GM12873 (cell line): ENCODE measurements at regions not wholly inside any gene's neighbourhood (a gene's known extent, or its start where the extent isn't known, plus 50 kb on each side); places are given as distances from the start of the nearest gene placed in this dataset.

Source experiments
- TF ChIP-seq, protein P1 (sequence below): IDR thresholded peaks from 2 replicates; pipeline ENCODE4 v1.5.1; 2012; ENCODE audit warnings: low read depth, mild to moderate bottlenecking, moderate library complexity, low read length, control low read depth; ENCODE audit not compliant: insufficient read depth; ENCODE audit errors: missing control alignments

DNA sequence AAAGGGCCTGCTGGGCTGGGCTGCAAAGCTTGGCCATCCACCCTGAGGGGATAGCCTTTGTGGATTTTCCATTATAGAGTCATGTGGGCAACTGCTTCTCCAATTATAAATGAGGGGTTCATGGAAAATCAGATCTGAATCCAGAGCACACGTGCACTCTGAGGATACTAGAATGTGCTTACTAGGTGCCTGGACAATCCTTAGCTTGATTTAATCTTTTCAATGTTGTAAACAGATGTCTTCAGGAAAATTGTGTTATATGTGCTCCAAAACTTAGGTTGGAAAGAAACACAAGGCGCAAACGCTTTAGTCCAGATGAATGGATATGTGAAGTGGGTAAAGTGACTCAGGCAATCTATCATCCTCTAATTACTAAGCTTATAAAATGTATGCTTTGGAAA is 92.0 kb downstream of the SLC17A6 start:
- TF ChIP-seq, protein P1, sequence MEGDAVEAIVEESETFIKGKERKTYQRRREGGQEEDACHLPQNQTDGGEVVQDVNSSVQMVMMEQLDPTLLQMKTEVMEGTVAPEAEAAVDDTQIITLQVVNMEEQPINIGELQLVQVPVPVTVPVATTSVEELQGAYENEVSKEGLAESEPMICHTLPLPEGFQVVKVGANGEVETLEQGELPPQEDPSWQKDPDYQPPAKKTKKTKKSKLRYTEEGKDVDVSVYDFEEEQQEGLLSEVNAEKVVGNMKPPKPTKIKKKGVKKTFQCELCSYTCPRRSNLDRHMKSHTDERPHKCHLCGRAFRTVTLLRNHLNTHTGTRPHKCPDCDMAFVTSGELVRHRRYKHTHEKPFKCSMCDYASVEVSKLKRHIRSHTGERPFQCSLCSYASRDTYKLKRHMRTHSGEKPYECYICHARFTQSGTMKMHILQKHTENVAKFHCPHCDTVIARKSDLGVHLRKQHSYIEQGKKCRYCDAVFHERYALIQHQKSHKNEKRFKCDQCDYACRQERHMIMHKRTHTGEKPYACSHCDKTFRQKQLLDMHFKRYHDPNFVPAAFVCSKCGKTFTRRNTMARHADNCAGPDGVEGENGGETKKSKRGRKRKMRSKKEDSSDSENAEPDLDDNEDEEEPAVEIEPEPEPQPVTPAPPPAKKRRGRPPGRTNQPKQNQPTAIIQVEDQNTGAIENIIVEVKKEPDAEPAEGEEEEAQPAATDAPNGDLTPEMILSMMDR: no peak
